ENCODE measurements at regions not wholly inside any gene's neighbourhood (a gene's known extent, or its start where the extent isn't known, plus 50 kb on each side); places are given as distances from the start of the nearest gene placed in this dataset.

- Histone ChIP-seq H3K27me3 (ENCODE audit: insufficient read depth in 3 of 3, low read length in 2 of 3) (peaks cover 0 to 27% (median 0%) of the 10 kb centered on the region in 3 donors), H3K36me3 (ENCODE audit: insufficient read depth in 1 of 2, low read depth in 1 of 2) (no peaks in the 10 kb centered on the region), H3K27ac (no peak overlapping the region), H3K4me1 (no peaks in the 10 kb centered on the region), H3K9me3 (no peaks in the 10 kb centered on the region), H3K4me3 (no peak overlapping the region)
- intact Hi-C loops (cut with DNase I): no loop called here
- TF ChIP-seq, protein P1, sequence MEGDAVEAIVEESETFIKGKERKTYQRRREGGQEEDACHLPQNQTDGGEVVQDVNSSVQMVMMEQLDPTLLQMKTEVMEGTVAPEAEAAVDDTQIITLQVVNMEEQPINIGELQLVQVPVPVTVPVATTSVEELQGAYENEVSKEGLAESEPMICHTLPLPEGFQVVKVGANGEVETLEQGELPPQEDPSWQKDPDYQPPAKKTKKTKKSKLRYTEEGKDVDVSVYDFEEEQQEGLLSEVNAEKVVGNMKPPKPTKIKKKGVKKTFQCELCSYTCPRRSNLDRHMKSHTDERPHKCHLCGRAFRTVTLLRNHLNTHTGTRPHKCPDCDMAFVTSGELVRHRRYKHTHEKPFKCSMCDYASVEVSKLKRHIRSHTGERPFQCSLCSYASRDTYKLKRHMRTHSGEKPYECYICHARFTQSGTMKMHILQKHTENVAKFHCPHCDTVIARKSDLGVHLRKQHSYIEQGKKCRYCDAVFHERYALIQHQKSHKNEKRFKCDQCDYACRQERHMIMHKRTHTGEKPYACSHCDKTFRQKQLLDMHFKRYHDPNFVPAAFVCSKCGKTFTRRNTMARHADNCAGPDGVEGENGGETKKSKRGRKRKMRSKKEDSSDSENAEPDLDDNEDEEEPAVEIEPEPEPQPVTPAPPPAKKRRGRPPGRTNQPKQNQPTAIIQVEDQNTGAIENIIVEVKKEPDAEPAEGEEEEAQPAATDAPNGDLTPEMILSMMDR (IDR thresholded peaks at IDR 0.05): no peak
- ATAC-seq (no peak), DNase-seq (no peak)
- 76 to 84% (median 78%) methylated on average over 14 of the region's 14 CpGs for WGBS, 3 donors
These were observed 243.9 kb downstream of the CTTN start for GRCh38 chr11:70642266-70642665.

DNA sequence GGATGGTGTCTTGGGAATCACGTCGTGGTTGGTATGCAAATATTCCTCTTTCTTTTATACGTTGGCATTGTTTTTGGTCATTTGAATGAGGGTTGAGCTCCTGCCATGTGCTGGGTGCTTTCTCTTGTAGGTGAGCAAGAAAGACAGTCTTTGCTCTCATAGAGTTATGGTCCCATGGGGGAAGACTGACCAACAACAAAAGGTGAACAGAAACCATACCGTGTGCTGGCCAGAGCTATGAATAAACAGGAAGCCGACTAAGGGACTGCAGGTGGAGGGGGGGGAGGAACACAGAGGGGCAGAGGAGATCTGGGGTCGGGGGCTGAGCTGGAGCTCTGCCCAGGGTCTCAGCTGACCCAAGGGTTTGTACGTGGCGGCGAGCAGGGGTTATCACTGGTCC is 245.3 kb downstream of the CTTN start:
- intact Hi-C loops (cut with DNase I): no loop called here
- DNase-seq (no peak), ATAC-seq (no peak)
- 39 to 44% (median 44%) methylated on average over 9 of the region's 9 CpGs for WGBS, 3 donors
- no peaks in the 10 kb centered on the region for H3K36me3 ChIP-seq (ENCODE audit: insufficient read depth in 1 of 2, low read depth in 1 of 2)
- no peak overlapping the region for H3K4me3 ChIP-seq
- H3K27me3 ChIP-seq (ENCODE audit: insufficient read depth in 3 of 3, low read length in 2 of 3): peaks cover 0 to 27% (median 0%) of the 10 kb centered on the region in 3 donors
- TF ChIP-seq, protein P1 (IDR thresholded peaks at IDR 0.05): no peak
- no peaks in the 10 kb centered on the region for H3K4me1 ChIP-seq
- H3K9me3 ChIP-seq: no peaks in the 10 kb centered on the region
- H3K27ac ChIP-seq: no peak overlapping the region

DNA sequence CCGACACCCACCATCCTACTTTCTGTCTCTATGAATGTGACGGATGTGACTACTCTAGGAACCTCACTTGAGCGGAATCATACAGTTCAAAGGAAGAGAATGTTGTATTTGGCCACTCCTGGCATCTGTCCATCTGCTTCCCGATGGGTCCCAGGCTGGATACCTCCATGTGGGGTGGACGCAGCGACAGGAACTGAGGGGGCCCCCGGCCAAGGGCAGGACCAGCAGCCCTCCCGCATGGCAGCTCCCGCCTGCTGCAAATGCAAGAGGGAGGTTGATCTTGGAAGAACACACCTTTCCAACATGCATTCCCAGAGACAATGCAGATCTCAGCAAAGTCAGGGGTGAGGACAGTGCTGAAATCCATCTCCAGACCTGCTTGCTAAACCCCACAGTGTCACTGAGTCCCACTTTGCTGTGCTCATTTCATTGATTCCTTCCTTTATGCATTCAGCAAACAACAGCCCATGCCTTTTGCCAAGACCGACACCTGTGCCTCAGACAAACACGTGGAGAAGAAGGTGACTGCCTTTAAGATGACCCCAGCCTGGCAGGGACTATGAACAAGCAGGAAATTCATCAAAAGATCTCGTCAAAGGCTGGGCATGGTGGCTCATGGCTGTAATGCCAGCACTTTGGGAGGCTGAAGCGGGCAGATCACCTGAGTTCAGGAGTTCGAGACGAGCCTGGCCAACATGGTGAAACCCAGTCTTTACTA is 246.2 kb downstream of the CTTN start:
- 59 to 69% (median 64%) methylated on average over 15 of the region's 15 CpGs for WGBS, 3 donors
- intact Hi-C loops (cut with DNase I): no loop called here
- no peak overlapping the region for H3K27ac ChIP-seq
- ATAC-seq (no peak), DNase-seq (no peak)
- no peaks in the 10 kb centered on the region for H3K9me3 ChIP-seq
- H3K4me1 ChIP-seq: no peaks in the 10 kb centered on the region
- TF ChIP-seq, protein P1 (IDR thresholded peaks at IDR 0.05): no peak
- no peaks in the 10 kb centered on the region for H3K36me3 ChIP-seq (ENCODE audit: insufficient read depth in 1 of 2, low read depth in 1 of 2)
- no peak overlapping the region for H3K4me3 ChIP-seq
- H3K27me3 ChIP-seq (ENCODE audit: insufficient read depth in 3 of 3, low read length in 2 of 3): peaks cover 0 to 27% (median 0%) of the 10 kb centered on the region in 3 donors

DNA sequence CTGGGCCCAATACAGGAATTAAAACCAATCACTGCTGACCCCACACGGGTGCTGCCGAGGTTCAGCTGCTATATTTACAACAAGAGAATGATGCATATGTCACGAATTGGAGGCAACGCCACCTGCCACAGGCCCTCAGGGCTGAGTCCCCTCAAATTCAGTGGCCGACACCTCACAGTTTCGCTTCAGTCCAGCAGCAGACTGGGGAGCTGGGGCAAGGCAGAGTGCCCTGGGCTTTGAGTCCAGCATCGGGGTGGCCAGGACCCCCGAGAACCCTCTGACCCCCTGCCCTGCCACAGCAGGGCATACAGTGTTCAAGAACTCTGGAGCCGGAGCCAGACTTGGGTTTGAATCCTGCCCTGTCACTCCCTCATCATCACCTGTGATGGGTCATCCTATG is 247.2 kb downstream of the CTTN start:
- Histone ChIP-seq H3K36me3 (ENCODE audit: insufficient read depth in 1 of 2, low read depth in 1 of 2) (no peaks in the 10 kb centered on the region), H3K9me3 (no peaks in the 10 kb centered on the region), H3K4me1 (no peaks in the 10 kb centered on the region), H3K27ac (no peak overlapping the region), H3K4me3 (no peak overlapping the region), H3K27me3 (ENCODE audit: insufficient read depth in 3 of 3, low read length in 2 of 3) (peaks cover 0 to 27% (median 0%) of the 10 kb centered on the region in 3 donors)
- intact Hi-C loops (cut with DNase I): no loop called here
- TF ChIP-seq, protein P1 (IDR thresholded peaks at IDR 0.05): no peak
- WGBS, 3 donors: 67 to 71% (median 68%) methylated on average over 9 of the region's 9 CpGs
- DNase-seq (no peak), ATAC-seq (no peak)
